HepG2 (cell line): ENCODE measurements at regions not wholly inside any gene's neighbourhood (a gene's known extent, or its start where the extent isn't known, plus 50 kb on each side); places are given as distances from the start of the nearest gene placed in this dataset.

Experiments
- FLYWCH1 ChIP-seq: sonication (generic); formaldehyde crosslinking; IDR thresholded peaks from 2 replicates; pipeline ENCODE4 v1.8.1; 2023; ENCODE audit warnings: mild to moderate bottlenecking, missing genetic modification reagents
- FOSL1 ChIP-seq: sonication (generic); formaldehyde crosslinking; IDR thresholded peaks from 2 replicates; pipeline ENCODE4 v1.9.0; 2021; ENCODE audit warnings: missing genetic modification reagents, borderline replicate concordance
- MTA3 ChIP-seq: sonication (generic); formaldehyde crosslinking; IDR thresholded peaks from 2 replicates; pipeline ENCODE4 v1.4.0; 2020; ENCODE audit warnings: missing genetic modification reagents
- TCF12 ChIP-seq, 2 experiments: fragments of 450-650 bp in 1 of 2; sonication (generic) in 1 of 2; formaldehyde crosslinking in 1 of 2; IDR thresholded peaks; 2 replicates each; pipeline versions ENCODE4 v1.6.1 to v1.8.0; 2017 to 2022; ENCODE audit warnings: antibody characterized with exemption in 1 of 2, mild to moderate bottlenecking in 1 of 2, missing genetic modification reagents in 1 of 2, moderate library complexity in 1 of 2
- TF ChIP-seq, protein P1 (sequence below): sonication (generic); formaldehyde crosslinking; IDR thresholded peaks from 2 replicates; pipeline ENCODE4; 2020; ENCODE audit warnings: missing genetic modification reagents, mild to moderate bottlenecking, borderline replicate concordance
- TF ChIP-seq, protein P2 (sequence below): sonication (generic); formaldehyde crosslinking; IDR thresholded peaks from one replicate; pipeline ENCODE4 v1.5.1; 2020; ENCODE audit warnings: mild to moderate bottlenecking, missing genetic modification reagents; ENCODE audit errors: not compliant biosample characterization

DNA sequence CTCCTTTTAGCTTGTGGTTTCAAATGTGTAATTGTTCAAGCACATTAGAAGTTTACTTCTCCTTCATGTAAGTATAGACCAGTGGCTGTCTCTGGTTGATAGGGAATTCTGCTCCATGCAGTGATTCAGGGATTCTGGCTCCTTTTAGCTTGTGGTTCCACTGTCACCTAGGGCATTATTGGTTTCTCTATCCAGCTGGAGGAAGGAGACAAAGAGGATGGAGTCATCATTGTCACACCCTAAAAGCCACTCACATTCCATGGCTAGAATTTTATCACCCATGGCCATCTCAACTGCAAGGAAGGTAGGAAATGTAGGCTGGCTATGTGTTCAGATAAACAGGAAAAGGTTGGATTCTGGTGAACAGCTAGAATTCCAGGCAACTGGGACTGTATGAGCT is 131.2 kb downstream of the URB2 start (continued):
- no peak for TF ChIP-seq TCF12 (IDR thresholded peaks at IDR 0.05)
- TF ChIP-seq TCF12 (CRISPR knock-in tag; IDR thresholded peaks at IDR 0.05), result no peak
- TF ChIP-seq, protein P1, sequence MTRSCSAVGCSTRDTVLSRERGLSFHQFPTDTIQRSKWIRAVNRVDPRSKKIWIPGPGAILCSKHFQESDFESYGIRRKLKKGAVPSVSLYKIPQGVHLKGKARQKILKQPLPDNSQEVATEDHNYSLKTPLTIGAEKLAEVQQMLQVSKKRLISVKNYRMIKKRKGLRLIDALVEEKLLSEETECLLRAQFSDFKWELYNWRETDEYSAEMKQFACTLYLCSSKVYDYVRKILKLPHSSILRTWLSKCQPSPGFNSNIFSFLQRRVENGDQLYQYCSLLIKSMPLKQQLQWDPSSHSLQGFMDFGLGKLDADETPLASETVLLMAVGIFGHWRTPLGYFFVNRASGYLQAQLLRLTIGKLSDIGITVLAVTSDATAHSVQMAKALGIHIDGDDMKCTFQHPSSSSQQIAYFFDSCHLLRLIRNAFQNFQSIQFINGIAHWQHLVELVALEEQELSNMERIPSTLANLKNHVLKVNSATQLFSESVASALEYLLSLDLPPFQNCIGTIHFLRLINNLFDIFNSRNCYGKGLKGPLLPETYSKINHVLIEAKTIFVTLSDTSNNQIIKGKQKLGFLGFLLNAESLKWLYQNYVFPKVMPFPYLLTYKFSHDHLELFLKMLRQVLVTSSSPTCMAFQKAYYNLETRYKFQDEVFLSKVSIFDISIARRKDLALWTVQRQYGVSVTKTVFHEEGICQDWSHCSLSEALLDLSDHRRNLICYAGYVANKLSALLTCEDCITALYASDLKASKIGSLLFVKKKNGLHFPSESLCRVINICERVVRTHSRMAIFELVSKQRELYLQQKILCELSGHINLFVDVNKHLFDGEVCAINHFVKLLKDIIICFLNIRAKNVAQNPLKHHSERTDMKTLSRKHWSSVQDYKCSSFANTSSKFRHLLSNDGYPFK (CRISPR knock-in tag), result no peak
- TF ChIP-seq, protein P2, sequence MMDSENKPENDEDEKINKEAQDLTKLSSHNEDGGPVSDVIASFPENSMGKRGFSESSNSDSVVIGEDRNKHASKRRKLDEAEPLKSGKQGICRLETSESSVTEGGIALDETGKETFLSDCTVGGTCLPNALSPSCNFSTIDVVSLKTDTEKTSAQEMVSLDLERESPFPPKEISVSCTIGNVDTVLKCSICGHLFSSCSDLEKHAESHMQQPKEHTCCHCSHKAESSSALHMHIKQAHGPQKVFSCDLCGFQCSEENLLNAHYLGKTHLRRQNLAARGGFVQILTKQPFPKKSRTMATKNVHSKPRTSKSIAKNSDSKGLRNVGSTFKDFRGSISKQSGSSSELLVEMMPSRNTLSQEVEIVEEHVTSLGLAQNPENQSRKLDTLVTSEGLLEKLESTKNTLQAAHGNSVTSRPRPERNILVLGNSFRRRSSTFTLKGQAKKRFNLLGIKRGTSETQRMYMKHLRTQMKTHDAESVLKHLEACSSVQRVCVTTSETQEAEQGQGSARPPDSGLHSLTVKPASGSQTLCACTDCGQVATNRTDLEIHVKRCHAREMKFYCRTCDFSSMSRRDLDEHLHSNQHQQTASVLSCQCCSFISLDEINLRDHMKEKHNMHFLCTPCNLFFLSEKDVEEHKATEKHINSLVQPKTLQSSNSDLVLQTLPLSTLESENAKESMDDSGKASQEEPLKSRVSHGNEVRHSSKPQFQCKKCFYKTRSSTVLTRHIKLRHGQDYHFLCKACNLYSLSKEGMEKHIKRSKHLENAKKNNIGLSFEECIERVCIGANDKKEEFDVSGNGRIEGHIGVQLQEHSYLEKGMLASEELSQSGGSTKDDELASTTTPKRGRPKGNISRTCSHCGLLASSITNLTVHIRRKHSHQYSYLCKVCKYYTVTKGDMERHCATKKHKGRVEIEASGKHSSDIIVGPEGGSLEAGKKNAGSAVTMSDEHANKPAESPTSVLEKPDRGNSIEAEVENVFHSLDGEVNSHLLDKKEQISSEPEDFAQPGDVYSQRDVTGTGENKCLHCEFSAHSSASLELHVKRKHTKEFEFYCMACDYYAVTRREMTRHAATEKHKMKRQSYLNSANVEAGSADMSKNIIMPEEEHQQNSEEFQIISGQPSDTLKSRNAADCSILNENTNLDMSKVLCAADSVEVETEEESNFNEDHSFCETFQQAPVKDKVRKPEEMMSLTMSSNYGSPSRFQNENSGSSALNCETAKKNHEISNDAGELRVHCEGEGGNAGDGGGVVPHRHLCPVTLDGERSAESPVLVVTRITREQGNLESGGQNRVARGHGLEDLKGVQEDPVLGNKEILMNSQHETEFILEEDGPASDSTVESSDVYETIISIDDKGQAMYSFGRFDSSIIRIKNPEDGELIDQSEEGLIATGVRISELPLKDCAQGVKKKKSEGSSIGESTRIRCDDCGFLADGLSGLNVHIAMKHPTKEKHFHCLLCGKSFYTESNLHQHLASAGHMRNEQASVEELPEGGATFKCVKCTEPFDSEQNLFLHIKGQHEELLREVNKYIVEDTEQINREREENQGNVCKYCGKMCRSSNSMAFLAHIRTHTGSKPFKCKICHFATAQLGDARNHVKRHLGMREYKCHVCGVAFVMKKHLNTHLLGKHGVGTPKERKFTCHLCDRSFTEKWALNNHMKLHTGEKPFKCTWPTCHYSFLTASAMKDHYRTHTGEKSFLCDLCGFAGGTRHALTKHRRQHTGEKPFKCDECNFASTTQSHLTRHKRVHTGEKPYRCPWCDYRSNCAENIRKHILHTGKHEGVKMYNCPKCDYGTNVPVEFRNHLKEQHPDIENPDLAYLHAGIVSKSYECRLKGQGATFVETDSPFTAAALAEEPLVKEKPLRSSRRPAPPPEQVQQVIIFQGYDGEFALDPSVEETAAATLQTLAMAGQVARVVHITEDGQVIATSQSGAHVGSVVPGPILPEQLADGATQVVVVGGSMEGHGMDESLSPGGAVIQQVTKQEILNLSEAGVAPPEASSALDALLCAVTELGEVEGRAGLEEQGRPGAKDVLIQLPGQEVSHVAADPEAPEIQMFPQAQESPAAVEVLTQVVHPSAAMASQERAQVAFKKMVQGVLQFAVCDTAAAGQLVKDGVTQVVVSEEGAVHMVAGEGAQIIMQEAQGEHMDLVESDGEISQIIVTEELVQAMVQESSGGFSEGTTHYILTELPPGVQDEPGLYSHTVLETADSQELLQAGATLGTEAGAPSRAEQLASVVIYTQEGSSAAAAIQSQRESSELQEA (CRISPR knock-in tag), result no peak
- no peak for TF ChIP-seq FOSL1
- TF ChIP-seq FLYWCH1 (CRISPR knock-in tag), result no peak
- TF ChIP-seq MTA3 (CRISPR knock-in tag), result no peak
